ENCODE measurements at regions not wholly inside any gene's neighbourhood (a gene's known extent, or its start where the extent isn't known, plus 50 kb on each side); places are given as distances from the start of the nearest gene placed in this dataset.

DNA sequence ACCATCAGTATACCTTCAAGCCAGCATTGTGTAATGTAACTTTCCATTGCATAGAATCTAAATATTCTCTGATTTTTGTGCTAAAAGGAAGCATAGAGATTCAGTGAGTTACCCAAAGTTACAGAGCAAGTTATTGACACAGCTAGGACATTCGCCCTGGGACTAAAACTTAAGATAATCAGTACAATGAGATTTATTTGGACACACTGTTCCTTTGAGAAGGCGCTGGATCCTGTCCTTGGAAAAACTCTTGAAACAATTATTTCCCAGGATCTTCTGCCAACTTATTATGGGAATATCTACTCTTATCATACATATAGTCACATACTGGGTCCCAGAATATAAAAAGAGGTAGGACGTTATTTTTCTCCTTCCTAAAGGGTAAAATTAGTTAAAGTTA lies 392.0 kb downstream of the UBE2NL start:
- TF ChIP-seq EZH2 (IDR thresholded peaks at IDR 0.05; ENCODE audit: borderline replicate concordance, insufficient read depth, low read depth, low read length, poor library complexity, severe bottlenecking), result no peak
- H3K36me3 ChIP-seq (replicated peaks in 1 of 2; ENCODE audit: control extremely low read depth in 1 of 2, control insufficient read depth in 1 of 2, extremely low read depth in 1 of 2, insufficient read depth in 2 of 2, low read length in 1 of 2), result no peaks in the 10 kb centered on the region
- ChIA-PET POLR2A (no interaction called here), CTCF (interaction anchor here (0.6 kb wide), 1 partner anchor 391 kb away, joined by 3 read pairs; no protein-coding TSS in a partner anchor)
- Mint-ChIP-seq H3K27ac (no peak overlapping the region), H3K9me3 (ENCODE audit: insufficient read depth) (peaks cover 6% of the 10 kb centered on the region), H3K27me3 (no peaks in the 10 kb centered on the region), H3K4me3 (no peak overlapping the region), H3K4me1 (no peaks in the 10 kb centered on the region)
- H3K4me3 ChIP-seq (ENCODE audit: control extremely low read depth in 1 of 5, extremely low read depth in 1 of 5, insufficient read depth in 1 of 5, low read depth in 2 of 5, low read length in 4 of 5), result no peak overlapping the region
- WGBS (ENCODE audit: insufficient coverage), result no CpG with 5 or more reads among the region's 3 CpGs
- H3K4me1 ChIP-seq (ENCODE audit: control insufficient read depth in 2 of 2, insufficient read depth in 2 of 2, low read length in 2 of 2), result no peaks in the 10 kb centered on the region
- no peaks in the 10 kb centered on the region for H3K79me2 ChIP-seq (ENCODE audit: control insufficient read depth, insufficient read depth, low read length)
- intact Hi-C loops (cut with micrococcal nuclease), result no loop called here
- H3K27ac ChIP-seq (ENCODE audit: low read length in 2 of 2), result no peak overlapping the region
- no peak for ATAC-seq (ENCODE audit: low read depth)
- H3K9me3 ChIP-seq (ENCODE audit: control extremely low read depth in 1 of 3, control insufficient read depth in 2 of 3, insufficient read depth in 1 of 3, low read length in 2 of 3), result no peaks in the 10 kb centered on the region
- H3K27me3 ChIP-seq (replicated peaks in 1 of 4; ENCODE audit: control extremely low read depth in 1 of 4, control insufficient read depth in 3 of 4, insufficient read depth in 4 of 4, low read length in 3 of 4), result no peaks in the 10 kb centered on the region
- no peak for DNase-seq
- H3K9ac ChIP-seq (ENCODE audit: low read length), result no peak overlapping the region
- no peak overlapping the region for H2AFZ ChIP-seq (ENCODE audit: insufficient read depth, low read depth, low read length, poor library complexity, severe bottlenecking)
- H4K20me1 ChIP-seq (ENCODE audit: control insufficient read depth, insufficient read depth, low read length, poor library complexity, severe bottlenecking), result no peaks in the 10 kb centered on the region
- no peak overlapping the region for H3K4me2 ChIP-seq (replicated peaks; ENCODE audit: low read depth, low read length, poor library complexity, severe bottlenecking)

- Mint-ChIP-seq H3K4me1 (no peaks in the 10 kb centered on the region), H3K27ac (no peak overlapping the region), H3K27me3 (no peaks in the 10 kb centered on the region), H3K9me3 (ENCODE audit: insufficient read depth) (no peaks in the 10 kb centered on the region), H3K4me3 (no peak overlapping the region)
- no CpG with 5 or more reads among the region's 2 CpGs for WGBS (ENCODE audit: insufficient coverage)
- Histone ChIP-seq H3K79me2 (ENCODE audit: control insufficient read depth, insufficient read depth, low read length) (no peaks in the 10 kb centered on the region), H3K4me1 (ENCODE audit: control insufficient read depth in 2 of 2, insufficient read depth in 2 of 2, low read length in 2 of 2) (no peaks in the 10 kb centered on the region), H3K9me3 (ENCODE audit: control extremely low read depth in 1 of 3, control insufficient read depth in 2 of 3, insufficient read depth in 1 of 3, low read length in 2 of 3) (peaks cover 0 to 7% (median 0%) of the 10 kb centered on the region in 3 donors), H3K27ac (ENCODE audit: low read length in 2 of 2) (no peak overlapping the region), H3K27me3 (replicated peaks in 1 of 4; ENCODE audit: control extremely low read depth in 1 of 4, control insufficient read depth in 3 of 4, insufficient read depth in 4 of 4, low read length in 3 of 4) (no peaks in the 10 kb centered on the region), H3K9ac (ENCODE audit: low read length) (no peak overlapping the region), H3K36me3 (replicated peaks in 1 of 2; ENCODE audit: control extremely low read depth in 1 of 2, control insufficient read depth in 1 of 2, extremely low read depth in 1 of 2, insufficient read depth in 2 of 2, low read length in 1 of 2) (no peaks in the 10 kb centered on the region), H2AFZ (ENCODE audit: insufficient read depth, low read depth, low read length, poor library complexity, severe bottlenecking) (no peak overlapping the region), H3K4me3 (ENCODE audit: control extremely low read depth in 1 of 5, extremely low read depth in 1 of 5, insufficient read depth in 1 of 5, low read depth in 2 of 5, low read length in 4 of 5) (no peak overlapping the region), H4K20me1 (ENCODE audit: control insufficient read depth, insufficient read depth, low read length, poor library complexity, severe bottlenecking) (no peaks in the 10 kb centered on the region), H3K4me2 (replicated peaks; ENCODE audit: low read depth, low read length, poor library complexity, severe bottlenecking) (no peak overlapping the region)
- ChIA-PET POLR2A (no interaction called here), CTCF (no interaction called here)
- no peak for TF ChIP-seq EZH2 (IDR thresholded peaks at IDR 0.05; ENCODE audit: borderline replicate concordance, insufficient read depth, low read depth, low read length, poor library complexity, severe bottlenecking)
- TF ChIP-seq, protein P1, sequence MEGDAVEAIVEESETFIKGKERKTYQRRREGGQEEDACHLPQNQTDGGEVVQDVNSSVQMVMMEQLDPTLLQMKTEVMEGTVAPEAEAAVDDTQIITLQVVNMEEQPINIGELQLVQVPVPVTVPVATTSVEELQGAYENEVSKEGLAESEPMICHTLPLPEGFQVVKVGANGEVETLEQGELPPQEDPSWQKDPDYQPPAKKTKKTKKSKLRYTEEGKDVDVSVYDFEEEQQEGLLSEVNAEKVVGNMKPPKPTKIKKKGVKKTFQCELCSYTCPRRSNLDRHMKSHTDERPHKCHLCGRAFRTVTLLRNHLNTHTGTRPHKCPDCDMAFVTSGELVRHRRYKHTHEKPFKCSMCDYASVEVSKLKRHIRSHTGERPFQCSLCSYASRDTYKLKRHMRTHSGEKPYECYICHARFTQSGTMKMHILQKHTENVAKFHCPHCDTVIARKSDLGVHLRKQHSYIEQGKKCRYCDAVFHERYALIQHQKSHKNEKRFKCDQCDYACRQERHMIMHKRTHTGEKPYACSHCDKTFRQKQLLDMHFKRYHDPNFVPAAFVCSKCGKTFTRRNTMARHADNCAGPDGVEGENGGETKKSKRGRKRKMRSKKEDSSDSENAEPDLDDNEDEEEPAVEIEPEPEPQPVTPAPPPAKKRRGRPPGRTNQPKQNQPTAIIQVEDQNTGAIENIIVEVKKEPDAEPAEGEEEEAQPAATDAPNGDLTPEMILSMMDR (IDR thresholded peaks at IDR 0.05), result no peak
- intact Hi-C loops (cut with micrococcal nuclease), result no loop called here
- ATAC-seq (ENCODE audit: low read depth), result no peak
- no peak for DNase-seq
Observed at GRCh38 chrX:144293229-144293628, 409.4 kb downstream of the UBE2NL start.

Data from B cell (primary cell).